HCT116 (cell line): ENCODE measurements at regions not wholly inside any gene's neighbourhood (a gene's known extent, or its start where the extent isn't known, plus 50 kb on each side); places are given as distances from the start of the nearest gene placed in this dataset.

ENCODE experiments used
- ATAC-seq: fragments of 200-7000 bp; cut with Tn5 transposase; 2 replicates; pipeline ENCODE4 v1.9.1; 2020; ENCODE audit warnings: mild to moderate bottlenecking, moderate library complexity
- BruUV-seq: library from RNA; stranded (reverse); fragments of 400-500 nt; replicated peaks from 2 replicates; lab custom pipeline; 2021; lab: Mats Ljungman, UMichigan
- CTCF ChIA-PET: fragments of 300-600 bp; sonication (Branson Sonifier 250); formaldehyde crosslinking; loops from one replicate; lab custom pipeline; 2021; ENCODE audit warnings: antibody characterized with exemption; lab: Charles Lee
- POLR2A ChIA-PET: fragments of 300-600, 350-600 bp; sonication (Branson Sonifier 250); formaldehyde crosslinking; loops from one replicate; lab custom pipeline; 2021; ENCODE audit warnings: antibody characterized with exemption; lab: Charles Lee
- RAD21 ChIA-PET, 2 experiments: fragments of 300-600 bp; sonication (Branson Sonifier 250); formaldehyde crosslinking; loops; one replicate each; lab custom pipeline; 2023; ENCODE audit warnings: low total read pairs in 2 of 2; ENCODE audit not compliant: uncharacterized antibody in 2 of 2, unreplicated experiment in 2 of 2, low non-redundant PET in 1 of 2; lab: Charles Lee
- DNase-seq: peaks from one replicate; pipeline ENCODE4 v3.0.0-alpha.2; 2010; ENCODE audit warnings: low read depth, low spot score
- H2AFZ ChIP-seq: fragments of 200-600 bp; shearing (Covaris generic), sonication (generic); 2 replicates; pipeline ENCODE4 v1.6.1; 2017; ENCODE audit warnings: low read depth, mixed run types, mixed read lengths, antibody characterized with exemption, low read length; ENCODE audit not compliant: poor library complexity, severe bottlenecking
- H3K27ac ChIP-seq: 2 replicates; pipeline ENCODE4 v1.5.1; 2012; ENCODE audit warnings: low read depth, low read length
- H3K27me3 ChIP-seq: fragments of 200-600 bp; sonication (generic); 2 replicates; pipeline ENCODE4 v1.6.1; 2016; ENCODE audit warnings: mixed run types, low read length, mixed read lengths; ENCODE audit not compliant: insufficient read depth
- H3K36me3 ChIP-seq, 2 experiments: fragments of 200-500 bp in 1 of 2; fragments of 200-600 bp in 1 of 2; sonication (Bioruptor generic) in 1 of 2; sonication (generic) in 1 of 2; 2 replicates each; pipeline versions ENCODE4 v1.5.1 to v1.6.1; 2014 to 2016; ENCODE audit warnings: low read length in 2 of 2, inconsistent platforms in 1 of 2, mixed read lengths in 1 of 2, mixed run types in 1 of 2; ENCODE audit not compliant: insufficient read depth in 2 of 2, control insufficient read depth in 1 of 2
- H3K4me1 ChIP-seq, 2 experiments: fragments of 200-600 bp in 1 of 2; sonication (generic) in 1 of 2; 2 replicates each; pipeline versions ENCODE4 v1.5.1 to v1.6.1; 2012 to 2017; ENCODE audit warnings: low read length in 2 of 2, inconsistent platforms in 1 of 2, mild to moderate bottlenecking in 1 of 2, mixed read lengths in 1 of 2, mixed run types in 1 of 2, moderate library complexity in 1 of 2; ENCODE audit not compliant: insufficient read depth in 2 of 2, control insufficient read depth in 1 of 2
- H3K4me2 ChIP-seq: fragments of 200-600 bp; sonication (generic); 2 replicates; pipeline ENCODE4 v1.6.1; 2017; ENCODE audit warnings: mixed run types, low read length, mixed read lengths
- H3K4me3 ChIP-seq, 2 experiments: fragments of 200-600 bp in 1 of 2; sonication (generic) in 1 of 2; replicated peaks in 1 of 2; 2 replicates each; pipeline ENCODE4 v1.5.1; 2011 to 2016; ENCODE audit warnings: low read length in 2 of 2, control low read depth in 1 of 2, low read depth in 1 of 2, mild to moderate bottlenecking in 1 of 2, mixed read lengths in 1 of 2, mixed run types in 1 of 2
- H3K79me2 ChIP-seq: fragments of 200-600 bp; sonication (generic); 2 replicates; pipeline ENCODE4 v1.6.1; 2017; ENCODE audit warnings: mild to moderate bottlenecking, mixed run types, low read length, moderate library complexity, mixed read lengths; ENCODE audit not compliant: insufficient read depth
- H3K9ac ChIP-seq: fragments of 200-600 bp; sonication (generic); 2 replicates; pipeline ENCODE4 v1.6.1; 2016; ENCODE audit warnings: low read length, mixed read lengths
- H3K9me2 ChIP-seq: fragments of 200-600 bp; sonication (generic), shearing (Covaris generic); 2 replicates; pipeline ENCODE4 v1.6.1; 2017; ENCODE audit warnings: mixed run types, mild to moderate bottlenecking, moderate library complexity; ENCODE audit not compliant: insufficient read depth
- H3K9me3 ChIP-seq, 2 experiments: fragments of 200-500 bp in 1 of 2; fragments of 200-600 bp in 1 of 2; sonication (Bioruptor generic) in 1 of 2; sonication (generic) in 1 of 2; 2 replicates each; pipeline ENCODE4 v1.6.1; 2014 to 2017; ENCODE audit warnings: low read length in 2 of 2, mixed read lengths in 2 of 2, inconsistent platforms in 1 of 2, low read depth in 1 of 2, mild to moderate bottlenecking in 1 of 2, mixed run types in 1 of 2, moderate library complexity in 1 of 2; ENCODE audit not compliant: control insufficient read depth in 1 of 2, insufficient read depth in 1 of 2
- H4K20me1 ChIP-seq: fragments of 200-600 bp; sonication (generic), shearing (Covaris generic); 2 replicates; pipeline ENCODE4 v1.6.1; 2017; ENCODE audit warnings: mixed run types, mild to moderate bottlenecking, moderate library complexity; ENCODE audit not compliant: insufficient read depth
- CBX3 ChIP-seq: IDR thresholded peaks from 2 replicates; pipeline ENCODE4 v1.6.1; 2012; ENCODE audit warnings: low read depth
- CEBPB ChIP-seq: IDR thresholded peaks from 2 replicates; pipeline ENCODE4 v1.6.1; 2012; ENCODE audit warnings: low read depth
- FOSL1 ChIP-seq: IDR thresholded peaks from 2 replicates; pipeline ENCODE4 v1.6.1; 2012; ENCODE audit warnings: low read depth
- POLR2A ChIP-seq: IDR thresholded peaks from 2 replicates; pipeline ENCODE4 v1.7.0; 2011; ENCODE audit warnings: borderline replicate concordance; ENCODE audit not compliant: insufficient read depth, insufficient read length; ENCODE audit errors: extremely low read depth
- SP1 ChIP-seq: IDR thresholded peaks from 2 replicates; pipeline ENCODE4 v1.6.1; 2012; ENCODE audit warnings: low read depth
- TCF7L2 ChIP-seq: IDR thresholded peaks from 2 replicates; pipeline ENCODE4 v1.7.0; 2011; ENCODE audit warnings: borderline replicate concordance, inconsistent platforms; ENCODE audit not compliant: insufficient read depth, insufficient read length; ENCODE audit errors: extremely low read depth
- YY1 ChIP-seq: IDR thresholded peaks from 2 replicates; pipeline ENCODE4 v1.6.1; 2011; ENCODE audit warnings: low read length, low read depth, moderate library complexity, mild to moderate bottlenecking; ENCODE audit not compliant: insufficient replicate concordance; ENCODE audit errors: extremely low read depth
- ZNF274 ChIP-seq: fragments of 200-500 bp; sonication (Bioruptor generic); IDR thresholded peaks from 2 replicates; pipeline ENCODE4 v1.6.1; 2014; ENCODE audit warnings: mild to moderate bottlenecking, low read depth, low read length, inconsistent platforms
- intact Hi-C: fragments of 100-400 bp; cut with micrococcal nuclease; formaldehyde crosslinking; loops from 2 replicates; pipeline ENCODE4 v1.10.0; 2022
- TF ChIP-seq, protein P1 (sequence below): IDR thresholded peaks from 2 replicates; pipeline ENCODE4 v1.6.1; 2012; ENCODE audit warnings: low read depth
- TF ChIP-seq, protein P2 (sequence below): IDR thresholded peaks from 2 replicates; pipeline ENCODE4 v1.6.1; 2011; ENCODE audit warnings: mild to moderate bottlenecking, low read length, moderate library complexity; ENCODE audit not compliant: insufficient replicate concordance; ENCODE audit errors: extremely low read depth

DNA sequence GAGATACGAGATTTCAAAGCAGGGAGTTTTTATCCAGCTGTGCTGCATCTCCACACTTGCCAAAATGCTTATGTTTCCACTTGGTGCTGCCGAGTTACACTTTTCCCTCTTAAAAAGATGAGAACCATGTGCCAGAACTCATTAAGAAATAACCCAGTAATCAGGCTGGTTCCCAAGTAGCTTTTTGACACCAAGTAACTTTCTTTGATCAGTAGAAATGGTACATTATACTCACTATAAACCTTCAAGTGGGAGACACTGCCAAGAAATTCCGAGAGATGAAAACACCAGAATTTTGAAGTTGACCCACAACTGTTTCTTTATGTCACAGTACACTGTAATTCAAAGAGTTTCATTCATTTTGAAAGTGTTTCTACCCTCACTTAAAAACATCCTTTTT is 164.6 kb upstream of the CCDC54 start:
- Histone ChIP-seq H3K4me3 (no peak overlapping the region), H3K27me3 (no peaks in the 10 kb centered on the region), H3K9me3 (no peaks in the 10 kb centered on the region), H3K36me3 (no peaks in the 10 kb centered on the region), H2AFZ (no peak overlapping the region), H4K20me1 (no peaks in the 10 kb centered on the region), H3K9ac (no peak overlapping the region), H3K4me1 (peaks cover 28 to 48% of the 10 kb centered on the region in 2 experiments), H3K4me2 (no peak overlapping the region), H3K9me2 (no peaks in the 10 kb centered on the region), H3K79me2 (no peaks in the 10 kb centered on the region), H3K27ac (no peak overlapping the region)
- intact Hi-C loops: no loop called here
- TF ChIP-seq YY1: no peak
- BruUV-seq: no TSS peak
- CTCF ChIA-PET: no interaction called here
- POLR2A ChIA-PET: no interaction called here
- RAD21 ChIA-PET: no interaction called here
- no peak for ATAC-seq
- no peak for DNase-seq

DNA sequence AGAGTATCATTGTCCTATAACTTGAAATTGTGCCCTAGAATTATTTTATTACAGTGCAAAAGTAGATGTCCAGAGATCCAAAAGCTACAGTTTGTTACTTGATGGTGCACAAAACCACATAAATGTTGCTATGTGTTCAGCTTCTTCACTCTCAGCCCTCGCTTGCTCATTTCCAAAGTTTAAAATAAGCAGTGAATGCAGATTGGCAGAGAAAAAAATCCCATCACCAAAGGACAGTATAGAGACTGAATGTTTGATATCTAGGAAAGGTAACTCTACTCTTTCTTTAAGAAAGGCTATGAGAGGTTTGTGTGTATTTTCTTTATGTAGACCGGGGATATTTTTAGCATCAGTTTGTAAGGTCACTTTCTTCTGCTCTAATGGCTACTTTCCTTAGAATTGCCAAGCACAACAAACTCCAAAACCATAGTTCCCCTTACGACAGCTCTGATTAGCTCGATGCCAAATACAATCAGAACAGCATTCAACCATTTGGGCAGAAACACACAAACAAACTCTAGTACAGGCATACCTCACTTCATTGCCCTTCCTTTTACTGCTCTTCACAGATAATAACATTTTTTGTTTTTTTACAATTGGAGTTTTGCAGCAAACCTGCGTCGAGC is 164.1 kb upstream of the CCDC54 start:
- ChIA-PET RAD21 (no interaction called here), POLR2A (no interaction called here), CTCF (no interaction called here)
- no peaks in the 10 kb centered on the region for H3K9me2 ChIP-seq
- H4K20me1 ChIP-seq: no peaks in the 10 kb centered on the region
- no peak overlapping the region for H3K4me3 ChIP-seq
- intact Hi-C loops: no loop called here
- no TSS peak for BruUV-seq
- no peaks in the 10 kb centered on the region for H3K9me3 ChIP-seq
- no peak overlapping the region for H3K4me2 ChIP-seq
- TF ChIP-seq POLR2A (no peak), SP1 (no peak), CBX3 (no peak), CEBPB (no peak), FOSL1 (no peak), TCF7L2 (no peak), ZNF274 (no peak)
- TF ChIP-seq, protein P1, sequence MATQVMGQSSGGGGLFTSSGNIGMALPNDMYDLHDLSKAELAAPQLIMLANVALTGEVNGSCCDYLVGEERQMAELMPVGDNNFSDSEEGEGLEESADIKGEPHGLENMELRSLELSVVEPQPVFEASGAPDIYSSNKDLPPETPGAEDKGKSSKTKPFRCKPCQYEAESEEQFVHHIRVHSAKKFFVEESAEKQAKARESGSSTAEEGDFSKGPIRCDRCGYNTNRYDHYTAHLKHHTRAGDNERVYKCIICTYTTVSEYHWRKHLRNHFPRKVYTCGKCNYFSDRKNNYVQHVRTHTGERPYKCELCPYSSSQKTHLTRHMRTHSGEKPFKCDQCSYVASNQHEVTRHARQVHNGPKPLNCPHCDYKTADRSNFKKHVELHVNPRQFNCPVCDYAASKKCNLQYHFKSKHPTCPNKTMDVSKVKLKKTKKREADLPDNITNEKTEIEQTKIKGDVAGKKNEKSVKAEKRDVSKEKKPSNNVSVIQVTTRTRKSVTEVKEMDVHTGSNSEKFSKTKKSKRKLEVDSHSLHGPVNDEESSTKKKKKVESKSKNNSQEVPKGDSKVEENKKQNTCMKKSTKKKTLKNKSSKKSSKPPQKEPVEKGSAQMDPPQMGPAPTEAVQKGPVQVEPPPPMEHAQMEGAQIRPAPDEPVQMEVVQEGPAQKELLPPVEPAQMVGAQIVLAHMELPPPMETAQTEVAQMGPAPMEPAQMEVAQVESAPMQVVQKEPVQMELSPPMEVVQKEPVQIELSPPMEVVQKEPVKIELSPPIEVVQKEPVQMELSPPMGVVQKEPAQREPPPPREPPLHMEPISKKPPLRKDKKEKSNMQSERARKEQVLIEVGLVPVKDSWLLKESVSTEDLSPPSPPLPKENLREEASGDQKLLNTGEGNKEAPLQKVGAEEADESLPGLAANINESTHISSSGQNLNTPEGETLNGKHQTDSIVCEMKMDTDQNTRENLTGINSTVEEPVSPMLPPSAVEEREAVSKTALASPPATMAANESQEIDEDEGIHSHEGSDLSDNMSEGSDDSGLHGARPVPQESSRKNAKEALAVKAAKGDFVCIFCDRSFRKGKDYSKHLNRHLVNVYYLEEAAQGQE: no peak
- TF ChIP-seq, protein P2, sequence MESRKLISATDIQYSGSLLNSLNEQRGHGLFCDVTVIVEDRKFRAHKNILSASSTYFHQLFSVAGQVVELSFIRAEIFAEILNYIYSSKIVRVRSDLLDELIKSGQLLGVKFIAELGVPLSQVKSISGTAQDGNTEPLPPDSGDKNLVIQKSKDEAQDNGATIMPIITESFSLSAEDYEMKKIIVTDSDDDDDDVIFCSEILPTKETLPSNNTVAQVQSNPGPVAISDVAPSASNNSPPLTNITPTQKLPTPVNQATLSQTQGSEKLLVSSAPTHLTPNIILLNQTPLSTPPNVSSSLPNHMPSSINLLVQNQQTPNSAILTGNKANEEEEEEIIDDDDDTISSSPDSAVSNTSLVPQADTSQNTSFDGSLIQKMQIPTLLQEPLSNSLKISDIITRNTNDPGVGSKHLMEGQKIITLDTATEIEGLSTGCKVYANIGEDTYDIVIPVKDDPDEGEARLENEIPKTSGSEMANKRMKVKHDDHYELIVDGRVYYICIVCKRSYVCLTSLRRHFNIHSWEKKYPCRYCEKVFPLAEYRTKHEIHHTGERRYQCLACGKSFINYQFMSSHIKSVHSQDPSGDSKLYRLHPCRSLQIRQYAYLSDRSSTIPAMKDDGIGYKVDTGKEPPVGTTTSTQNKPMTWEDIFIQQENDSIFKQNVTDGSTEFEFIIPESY: no peak
- no peak overlapping the region for H3K9ac ChIP-seq
- peaks cover 28 to 48% of the 10 kb centered on the region in 2 experiments for H3K4me1 ChIP-seq
- no peak for DNase-seq
- H2AFZ ChIP-seq: no peak overlapping the region
- no peak for ATAC-seq
- H3K79me2 ChIP-seq: no peaks in the 10 kb centered on the region
- H3K27ac ChIP-seq: no peak overlapping the region
- H3K36me3 ChIP-seq: no peaks in the 10 kb centered on the region
- H3K27me3 ChIP-seq: no peaks in the 10 kb centered on the region
